HFFc6 (cell line): ENCODE measurements at regions not wholly inside any gene's neighbourhood (a gene's known extent, or its start where the extent isn't known, plus 50 kb on each side); places are given as distances from the start of the nearest gene placed in this dataset.
"Not testable (repeated sequence)": the region's sequence is repeated elsewhere in the genome, so short reads cannot be mapped to it uniquely, and the experiment has no call there.

ENCODE experiments used
- DNase-seq: peaks from one replicate; pipeline ENCODE4 v3.0.0-alpha.2; 2018
- H3K27ac Mint-ChIP-seq: 2 replicates; pipeline ENCODE4 v1.8.0; 2020; ENCODE audit warnings: mild to moderate bottlenecking, mixed read lengths
- H3K27me3 Mint-ChIP-seq: 2 replicates; pipeline ENCODE4 v1.8.0; 2021; ENCODE audit warnings: mild to moderate bottlenecking, moderate library complexity, mixed read lengths; ENCODE audit not compliant: insufficient read depth
- H3K36me3 Mint-ChIP-seq: 2 replicates; pipeline ENCODE4 v1.8.0; 2021; ENCODE audit warnings: low read depth, mixed read lengths
- H3K4me1 Mint-ChIP-seq: 2 replicates; pipeline ENCODE4 v1.8.0; 2020; ENCODE audit warnings: low read depth, mixed read lengths
- H3K4me3 Mint-ChIP-seq: 2 replicates; pipeline ENCODE4 v1.8.0; 2020; ENCODE audit warnings: mild to moderate bottlenecking, moderate library complexity, mixed read lengths
- H3K9me3 Mint-ChIP-seq: 2 replicates; pipeline ENCODE4 v1.8.0; 2020; ENCODE audit warnings: mild to moderate bottlenecking, mixed read lengths
- TF ChIP-seq, protein P1 (sequence below): fragments of 200-600 bp; sonication (generic); IDR thresholded peaks from 2 replicates; pipeline ENCODE4 v1.5.0; 2021; ENCODE audit warnings: antibody characterized with exemption, mild to moderate bottlenecking

DNA sequence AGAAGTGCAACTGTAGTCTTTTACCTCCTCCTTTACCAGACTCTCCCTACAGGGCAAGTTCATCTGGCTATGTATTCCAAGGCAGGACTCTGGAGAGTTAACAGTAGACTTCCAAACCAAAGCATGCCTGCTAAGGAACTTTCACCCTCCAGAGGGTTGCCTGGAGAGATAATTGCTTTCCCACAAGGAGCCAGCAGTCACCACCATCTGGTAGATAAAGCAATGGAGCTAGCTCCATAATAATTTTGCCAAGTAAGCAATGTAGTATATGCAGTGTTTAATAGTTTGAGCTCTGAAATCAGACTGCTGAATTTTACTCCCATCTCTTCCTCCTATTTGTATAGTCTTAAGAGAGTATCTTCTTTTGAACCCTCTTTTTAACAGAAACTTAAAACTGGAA is 566.8 kb upstream of the PTGER4 start:
- DNase-seq, result no peak
- H3K4me3 Mint-ChIP-seq, result no peak overlapping the region
- peaks cover 11% of the 10 kb centered on the region; the same call in 1 of the 2 replicates for H3K4me1 Mint-ChIP-seq
- H3K36me3 Mint-ChIP-seq, result no peaks in the 10 kb centered on the region
- no peaks in the 10 kb centered on the region for H3K9me3 Mint-ChIP-seq
- TF ChIP-seq, protein P1, sequence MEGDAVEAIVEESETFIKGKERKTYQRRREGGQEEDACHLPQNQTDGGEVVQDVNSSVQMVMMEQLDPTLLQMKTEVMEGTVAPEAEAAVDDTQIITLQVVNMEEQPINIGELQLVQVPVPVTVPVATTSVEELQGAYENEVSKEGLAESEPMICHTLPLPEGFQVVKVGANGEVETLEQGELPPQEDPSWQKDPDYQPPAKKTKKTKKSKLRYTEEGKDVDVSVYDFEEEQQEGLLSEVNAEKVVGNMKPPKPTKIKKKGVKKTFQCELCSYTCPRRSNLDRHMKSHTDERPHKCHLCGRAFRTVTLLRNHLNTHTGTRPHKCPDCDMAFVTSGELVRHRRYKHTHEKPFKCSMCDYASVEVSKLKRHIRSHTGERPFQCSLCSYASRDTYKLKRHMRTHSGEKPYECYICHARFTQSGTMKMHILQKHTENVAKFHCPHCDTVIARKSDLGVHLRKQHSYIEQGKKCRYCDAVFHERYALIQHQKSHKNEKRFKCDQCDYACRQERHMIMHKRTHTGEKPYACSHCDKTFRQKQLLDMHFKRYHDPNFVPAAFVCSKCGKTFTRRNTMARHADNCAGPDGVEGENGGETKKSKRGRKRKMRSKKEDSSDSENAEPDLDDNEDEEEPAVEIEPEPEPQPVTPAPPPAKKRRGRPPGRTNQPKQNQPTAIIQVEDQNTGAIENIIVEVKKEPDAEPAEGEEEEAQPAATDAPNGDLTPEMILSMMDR, result no peak
- H3K27me3 Mint-ChIP-seq, result no peaks in the 10 kb centered on the region; the same call in 1 of the 2 replicates
- H3K27ac Mint-ChIP-seq, result no peak overlapping the region

DNA sequence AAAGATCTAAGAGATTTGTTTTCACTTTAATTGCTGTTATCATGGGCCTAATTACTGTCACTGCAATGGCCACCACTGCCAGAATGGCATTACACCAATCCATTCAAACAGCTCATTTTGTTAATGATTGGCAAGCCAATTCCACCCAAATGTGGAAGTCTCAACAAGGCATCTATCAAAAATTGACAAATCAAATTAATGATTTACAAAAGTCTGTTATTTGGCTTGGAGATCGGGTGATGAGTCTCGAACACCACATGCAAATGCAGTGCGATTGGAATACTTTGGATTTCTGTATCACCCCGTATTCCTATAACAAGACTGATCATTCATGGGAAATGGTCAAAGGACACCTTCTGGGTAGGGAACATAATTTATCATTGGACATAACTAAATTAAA is 568.7 kb upstream of the PTGER4 start:
- DNase-seq, H3K36me3 Mint-ChIP-seq, H3K27ac Mint-ChIP-seq, H3K27me3 Mint-ChIP-seq, H3K4me3 Mint-ChIP-seq, H3K9me3 Mint-ChIP-seq: not testable (repeated sequence)
- peaks cover 11% of the 10 kb centered on the region; the same call in 1 of the 2 replicates for H3K4me1 Mint-ChIP-seq

DNA sequence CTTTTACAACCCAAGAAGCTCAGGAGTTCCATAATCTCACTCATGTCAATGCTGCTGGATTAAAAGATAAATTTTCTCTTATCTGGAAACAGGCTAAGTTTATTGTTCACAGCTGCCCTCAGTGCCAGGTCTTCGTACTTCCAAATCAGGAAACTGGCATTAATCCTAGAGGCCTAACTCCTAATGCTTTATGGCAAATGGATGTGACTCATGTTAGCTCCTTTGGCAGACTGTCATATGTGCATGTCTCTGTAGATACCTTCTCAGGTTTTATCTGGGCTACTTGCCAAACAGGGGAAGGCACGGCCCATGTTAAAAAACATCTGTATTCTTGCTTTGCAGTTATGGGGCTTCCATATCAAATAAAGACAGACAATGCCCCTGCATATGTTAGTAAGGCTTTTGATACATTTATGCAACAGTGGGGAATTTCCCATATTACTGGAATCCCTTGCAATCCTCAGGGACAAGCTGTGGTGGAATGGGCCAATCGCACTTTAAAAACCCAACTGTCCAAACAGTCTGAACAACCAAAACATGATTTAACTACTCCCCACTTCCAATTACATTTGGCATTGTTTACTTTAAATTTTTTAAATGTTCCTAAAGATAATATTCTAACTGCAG is 570.8 kb upstream of the PTGER4 start:
- not testable (repeated sequence) for H3K27ac Mint-ChIP-seq, DNase-seq, H3K9me3 Mint-ChIP-seq, H3K4me3 Mint-ChIP-seq, H3K27me3 Mint-ChIP-seq, H3K36me3 Mint-ChIP-seq
- H3K4me1 Mint-ChIP-seq, result peaks cover 11% of the 10 kb centered on the region; the same call in 1 of the 2 replicates

DNA sequence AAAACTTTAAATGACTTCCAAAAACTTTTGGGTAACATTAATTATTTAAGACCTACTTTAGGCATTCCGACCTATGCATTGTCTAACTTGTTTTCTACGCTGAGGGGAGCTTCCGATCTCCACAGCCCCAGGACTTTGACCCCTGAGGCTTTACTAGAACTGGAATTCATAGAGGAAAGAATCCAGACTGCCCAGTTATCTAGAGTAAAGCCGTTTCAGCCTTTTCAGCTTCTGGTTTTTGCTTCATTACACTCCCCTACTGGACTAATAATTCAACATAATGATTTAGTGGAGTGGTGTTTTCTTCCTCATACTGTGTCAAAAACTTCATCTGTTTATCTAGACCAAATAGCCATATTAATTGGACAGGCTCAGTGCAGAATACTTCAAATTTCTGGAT is 571.9 kb upstream of the PTGER4 start:
- H3K36me3 Mint-ChIP-seq, H3K9me3 Mint-ChIP-seq, H3K4me3 Mint-ChIP-seq, H3K27ac Mint-ChIP-seq, DNase-seq, H3K27me3 Mint-ChIP-seq: not testable (repeated sequence)
- peaks cover 11% of the 10 kb centered on the region; the same call in 1 of the 2 replicates for H3K4me1 Mint-ChIP-seq

DNA sequence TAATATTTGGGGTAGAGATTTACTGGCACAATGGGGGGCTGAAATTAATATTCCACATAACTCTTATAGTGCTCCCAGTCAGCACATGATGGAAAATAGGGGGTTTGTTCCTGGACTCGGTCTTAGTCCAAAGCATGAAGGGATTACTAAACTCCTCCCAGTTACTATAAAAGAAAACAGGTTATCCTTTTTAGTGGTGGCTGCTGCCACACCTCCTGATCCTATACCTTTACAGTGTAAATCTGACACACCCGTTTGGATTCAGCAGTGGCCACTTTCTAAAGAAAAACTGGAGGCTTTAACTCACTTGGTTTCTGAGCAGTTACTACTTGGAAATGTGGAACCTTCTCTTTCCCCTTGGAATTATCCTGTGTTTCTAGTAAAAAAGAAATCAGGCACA is 572.9 kb upstream of the PTGER4 start:
- no peaks in the 10 kb centered on the region for H3K36me3 Mint-ChIP-seq
- TF ChIP-seq, protein P1, result no peak
- no peak overlapping the region for H3K4me3 Mint-ChIP-seq
- H3K4me1 Mint-ChIP-seq, result peaks cover 11% of the 10 kb centered on the region; the same call in 1 of the 2 replicates
- no peak for DNase-seq
- no peak overlapping the region for H3K27ac Mint-ChIP-seq
- no peaks in the 10 kb centered on the region; the same call in none of the 2 replicates for H3K27me3 Mint-ChIP-seq
- no peaks in the 10 kb centered on the region; the same call in 1 of the 2 replicates for H3K9me3 Mint-ChIP-seq

DNA sequence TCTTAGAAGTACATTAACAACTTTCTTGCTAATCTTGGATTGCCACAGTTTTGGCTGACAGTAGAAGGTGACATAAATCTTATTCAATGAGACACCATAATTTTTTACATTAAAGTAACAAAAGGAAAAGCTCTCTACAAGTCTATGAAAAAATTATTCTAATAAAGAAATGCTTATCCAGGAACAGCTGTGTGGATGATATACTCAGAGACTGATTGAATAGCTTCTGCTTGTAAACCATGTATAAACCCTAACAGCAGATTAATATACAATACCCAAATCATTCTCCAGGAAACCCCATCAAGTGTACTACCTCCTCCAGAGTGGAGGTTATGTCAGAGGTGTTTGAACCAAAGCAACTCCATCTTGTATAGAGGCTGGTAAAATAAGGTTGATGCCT is 581.4 kb upstream of the PTGER4 start:
- Mint-ChIP-seq H3K4me1 (no peaks in the 10 kb centered on the region), H3K27ac (no peak overlapping the region), H3K9me3 (no peaks in the 10 kb centered on the region), H3K36me3 (no peaks in the 10 kb centered on the region), H3K27me3 (no peaks in the 10 kb centered on the region; the same call in 1 of the 2 replicates), H3K4me3 (no peak overlapping the region)
- DNase-seq, result no peak
- TF ChIP-seq, protein P1, result no peak

DNA sequence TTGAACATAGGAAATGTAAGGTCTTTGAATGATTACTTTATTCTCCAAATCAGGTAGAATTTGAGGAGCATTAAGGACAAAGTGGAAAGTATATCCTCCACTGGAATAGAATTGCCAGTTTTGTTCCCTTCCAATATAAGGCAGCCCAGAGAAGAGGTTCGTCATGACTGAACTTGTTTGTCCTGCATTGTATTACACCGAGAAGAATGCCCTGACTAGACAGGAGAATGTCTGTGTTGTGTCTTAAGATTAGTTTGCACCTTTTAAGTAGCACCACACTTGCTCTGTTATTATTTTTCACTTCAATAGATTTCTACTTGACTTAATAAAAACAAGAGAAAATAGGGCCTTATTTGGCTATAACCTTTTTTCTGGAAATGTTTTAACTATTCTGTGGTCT is 586.2 kb upstream of the PTGER4 start:
- H3K27me3 Mint-ChIP-seq, result no peaks in the 10 kb centered on the region; the same call in 1 of the 2 replicates
- TF ChIP-seq, protein P1, result no peak
- H3K36me3 Mint-ChIP-seq, result no peaks in the 10 kb centered on the region
- H3K27ac Mint-ChIP-seq, result no peak overlapping the region
- DNase-seq, result no peak
- no peak overlapping the region for H3K4me3 Mint-ChIP-seq
- no peaks in the 10 kb centered on the region for H3K4me1 Mint-ChIP-seq
- H3K9me3 Mint-ChIP-seq, result peaks cover 20% of the 10 kb centered on the region
